GM23338 (cell line): ENCODE measurements at regions not wholly inside any gene's neighbourhood (a gene's known extent, or its start where the extent isn't known, plus 50 kb on each side); places are given as distances from the start of the nearest gene placed in this dataset.

Experiments used
- ATAC-seq: fragments of 200-7000 bp; cut with Tn5 transposase; 3 replicates; pipeline ENCODE4 v1.9.1; 2020
- DNase-seq: peaks from one replicate; pipeline ENCODE4 v3.0.0-alpha.2; 2015; ENCODE audit warnings: low spot score
- H2AFZ ChIP-seq: fragments of 200-600 bp; sonication (generic); 2 replicates; pipeline ENCODE4 v1.8.0; 2016; ENCODE audit warnings: antibody characterized with exemption, mild to moderate bottlenecking, moderate library complexity
- H3F3A ChIP-seq: fragments of 200-600 bp; sonication (generic); replicated peaks from 2 replicates; pipeline ENCODE4 v1.8.0; 2017; ENCODE audit warnings: antibody characterized with exemption, mixed run types, low read depth
- H3K27ac ChIP-seq: fragments of 200-600 bp; sonication (generic); 2 replicates; pipeline ENCODE4 v1.6.1; 2016; ENCODE audit warnings: low read depth
- H3K27me3 ChIP-seq: fragments of 200-600 bp; sonication (generic); 2 replicates; pipeline ENCODE4 v1.8.0; 2016; ENCODE audit warnings: mild to moderate bottlenecking, mixed run types, moderate library complexity; ENCODE audit not compliant: insufficient read depth
- H3K36me3 ChIP-seq: fragments of 200-600 bp; sonication (generic); 2 replicates; pipeline ENCODE4 v1.8.0; 2016; ENCODE audit warnings: mild to moderate bottlenecking; ENCODE audit not compliant: insufficient read depth
- H3K4me1 ChIP-seq: fragments of 200-600 bp; sonication (generic); 2 replicates; pipeline ENCODE4 v1.8.0; 2016; ENCODE audit warnings: mild to moderate bottlenecking, moderate library complexity; ENCODE audit not compliant: insufficient read depth
- H3K4me2 ChIP-seq: fragments of 200-600 bp; sonication (generic); 2 replicates; pipeline ENCODE4 v1.7.1; 2017; ENCODE audit warnings: mixed run types
- H3K4me3 ChIP-seq: fragments of 200-600 bp; sonication (generic); 2 replicates; pipeline ENCODE4 v1.6.1; 2016; ENCODE audit warnings: mixed run types
- H3K79me2 ChIP-seq: fragments of 200-600 bp; sonication (generic); replicated peaks from 2 replicates; pipeline ENCODE4 v1.8.0; 2017; ENCODE audit warnings: mild to moderate bottlenecking; ENCODE audit not compliant: insufficient read depth
- H3K9me2 ChIP-seq: fragments of 200-600 bp; sonication (generic); 2 replicates; pipeline ENCODE4 v1.8.0; 2017; ENCODE audit not compliant: insufficient read depth
- H4K20me1 ChIP-seq: fragments of 200-600 bp; sonication (generic); replicated peaks from 2 replicates; pipeline ENCODE4 v1.8.0; 2017; ENCODE audit warnings: mild to moderate bottlenecking; ENCODE audit not compliant: insufficient read depth
- H3K27ac Mint-ChIP-seq: 2 replicates; pipeline ENCODE4 v1.8.0; 2020; ENCODE audit warnings: inconsistent platforms, mild to moderate bottlenecking, moderate library complexity, mixed read lengths
- H3K27me3 Mint-ChIP-seq: 3 replicates; pipeline ENCODE4 v1.8.0; 2022; ENCODE audit warnings: low read depth, mild to moderate bottlenecking, moderate library complexity, mixed read lengths, inconsistent platforms; ENCODE audit not compliant: insufficient read depth, poor library complexity
- H3K36me3 Mint-ChIP-seq: 3 replicates; pipeline ENCODE4 v1.8.0; 2021; ENCODE audit warnings: low read depth, mild to moderate bottlenecking, inconsistent platforms, moderate library complexity, mixed read lengths
- H3K4me1 Mint-ChIP-seq: 3 replicates; pipeline ENCODE4 v1.8.0; 2020; ENCODE audit warnings: mild to moderate bottlenecking, inconsistent platforms, mixed read lengths
- H3K4me3 Mint-ChIP-seq: 3 replicates; pipeline ENCODE4 v1.8.0; 2021; ENCODE audit warnings: moderate library complexity, mild to moderate bottlenecking, inconsistent platforms, mixed read lengths
- H3K9me3 Mint-ChIP-seq: 3 replicates; pipeline ENCODE4 v1.8.0; 2020; ENCODE audit warnings: moderate library complexity, mild to moderate bottlenecking, inconsistent platforms, mixed read lengths
- CREB1 ChIP-seq: fragments of 250-450 bp; sonication (Bioruptor Pico); IDR thresholded peaks from 2 replicates; pipeline ENCODE4 v1.5.0; 2020; ENCODE audit warnings: low read depth, mild to moderate bottlenecking, moderate library complexity
- EZH2 ChIP-seq: fragments of 200-600 bp; sonication (generic); IDR thresholded peaks from one replicate; pipeline ENCODE4 v1.8.0; 2017; ENCODE audit warnings: antibody characterized with exemption, mild to moderate bottlenecking, low read depth; ENCODE audit not compliant: unreplicated experiment
- EZH2phosphoT487 ChIP-seq: fragments of 200-600 bp; sonication (generic); IDR thresholded peaks from one replicate; pipeline ENCODE4 v1.8.1; 2018; ENCODE audit warnings: antibody characterized with exemption; ENCODE audit not compliant: unreplicated experiment
- JUNB ChIP-seq: IDR thresholded peaks from one replicate; pipeline ENCODE4 v1.6.1; 2016; ENCODE audit warnings: antibody characterized with exemption; ENCODE audit not compliant: unreplicated experiment
- NANOG ChIP-seq: IDR thresholded peaks from 2 replicates; pipeline ENCODE4 v1.6.1; 2016; ENCODE audit warnings: antibody characterized with exemption, borderline replicate concordance
- POLR2AphosphoS5 ChIP-seq: IDR thresholded peaks from 2 replicates; pipeline ENCODE4 v1.6.1; 2016; ENCODE audit warnings: antibody characterized with exemption, low read depth
- STAT1 ChIP-seq: IDR thresholded peaks from one replicate; pipeline ENCODE4 v1.6.1; 2016; ENCODE audit warnings: antibody characterized with exemption; ENCODE audit not compliant: unreplicated experiment
- ZNF114 ChIP-seq: fragments of 250-450 bp; sonication (Bioruptor Pico); IDR thresholded peaks from 2 replicates; pipeline ENCODE4 v1.5.0; 2020; ENCODE audit warnings: mild to moderate bottlenecking, moderate library complexity
- ZNF331 ChIP-seq: fragments of 250-450 bp; sonication (Bioruptor Pico); IDR thresholded peaks from 2 replicates; pipeline ENCODE4 v1.5.0; 2020; ENCODE audit warnings: low read depth, mild to moderate bottlenecking, moderate library complexity
- TF ChIP-seq, protein P1 (sequence below): IDR thresholded peaks from 2 replicates; pipeline ENCODE4 v1.6.1; 2016; ENCODE audit warnings: antibody characterized with exemption
- TF ChIP-seq, protein P2 (sequence below), 2 experiments: fragments of 200-600 bp in 1 of 2; sonication (generic) in 1 of 2; conservative IDR thresholded peaks; 2 replicates each; pipeline versions ENCODE4 v1.5.1 to v1.6.1; 2016 to 2017; ENCODE audit warnings: antibody characterized with exemption in 2 of 2, low read depth in 2 of 2, mild to moderate bottlenecking in 2 of 2, moderate library complexity in 1 of 2
- TF ChIP-seq, protein P3 (sequence below): fragments of 250-450 bp; sonication (Bioruptor Pico); IDR thresholded peaks from 2 replicates; pipeline ENCODE4 v1.5.0; 2020; ENCODE audit warnings: mild to moderate bottlenecking, moderate library complexity
- TF ChIP-seq, protein P4 (sequence below): IDR thresholded peaks from one replicate; pipeline ENCODE4 v1.6.1; 2018; ENCODE audit warnings: antibody characterized with exemption; ENCODE audit not compliant: unreplicated experiment

DNA sequence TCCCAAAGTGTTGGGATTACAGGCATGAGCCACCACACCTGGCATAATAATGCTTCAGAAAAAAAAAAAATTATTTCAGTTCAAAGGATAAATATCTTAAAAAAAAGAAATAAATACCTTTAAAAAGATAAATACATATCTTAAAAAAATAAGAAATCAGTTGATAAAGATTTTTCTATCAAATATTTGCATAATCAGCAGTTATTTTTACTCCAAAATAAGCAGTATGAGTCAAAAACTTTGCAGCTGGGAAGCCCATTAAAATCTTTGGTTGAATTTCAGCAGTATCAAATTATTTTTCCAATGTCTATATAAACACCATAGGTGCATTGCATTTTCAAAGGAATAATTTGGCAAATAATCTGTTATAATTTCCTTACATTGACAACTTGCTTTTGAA lies 202.5 kb downstream of the KBTBD8 start:
- Histone ChIP-seq H3K4me3 (no peak overlapping the region), H3K36me3 (no peaks in the 10 kb centered on the region)

More for the DNA sequence above, 202.5 kb downstream of the KBTBD8 start:
- H3K4me1 Mint-ChIP-seq, result no peaks in the 10 kb centered on the region; the same call in 2 of the 3 replicates
- H3K27me3 Mint-ChIP-seq, result peaks cover 3% of the 10 kb centered on the region
- Histone ChIP-seq H4K20me1 (no peaks in the 10 kb centered on the region), H3K79me2 (no peaks in the 10 kb centered on the region), H3K9me2 (no peaks in the 10 kb centered on the region), H3F3A (no peaks in the 10 kb centered on the region), H3K4me2 (no peak overlapping the region), H3K4me1 (no peaks in the 10 kb centered on the region), H2AFZ (no peak overlapping the region), H3K27ac (no peak overlapping the region), H3K27me3 (no peaks in the 10 kb centered on the region)
- DNase-seq, result no peak
- no peaks in the 10 kb centered on the region for H3K36me3 Mint-ChIP-seq
- TF ChIP-seq NANOG (no peak), EZH2phosphoT487 (no peak), ZNF331 (CRISPR knock-in tag) (no peak), JUNB (no peak), STAT1 (no peak), POLR2AphosphoS5 (no peak), ZNF114 (CRISPR knock-in tag) (no peak), EZH2 (no peak), CREB1 (no peak)
- TF ChIP-seq, protein P1, sequence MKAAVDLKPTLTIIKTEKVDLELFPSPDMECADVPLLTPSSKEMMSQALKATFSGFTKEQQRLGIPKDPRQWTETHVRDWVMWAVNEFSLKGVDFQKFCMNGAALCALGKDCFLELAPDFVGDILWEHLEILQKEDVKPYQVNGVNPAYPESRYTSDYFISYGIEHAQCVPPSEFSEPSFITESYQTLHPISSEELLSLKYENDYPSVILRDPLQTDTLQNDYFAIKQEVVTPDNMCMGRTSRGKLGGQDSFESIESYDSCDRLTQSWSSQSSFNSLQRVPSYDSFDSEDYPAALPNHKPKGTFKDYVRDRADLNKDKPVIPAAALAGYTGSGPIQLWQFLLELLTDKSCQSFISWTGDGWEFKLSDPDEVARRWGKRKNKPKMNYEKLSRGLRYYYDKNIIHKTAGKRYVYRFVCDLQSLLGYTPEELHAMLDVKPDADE, result no peak
- TF ChIP-seq, protein P2, sequence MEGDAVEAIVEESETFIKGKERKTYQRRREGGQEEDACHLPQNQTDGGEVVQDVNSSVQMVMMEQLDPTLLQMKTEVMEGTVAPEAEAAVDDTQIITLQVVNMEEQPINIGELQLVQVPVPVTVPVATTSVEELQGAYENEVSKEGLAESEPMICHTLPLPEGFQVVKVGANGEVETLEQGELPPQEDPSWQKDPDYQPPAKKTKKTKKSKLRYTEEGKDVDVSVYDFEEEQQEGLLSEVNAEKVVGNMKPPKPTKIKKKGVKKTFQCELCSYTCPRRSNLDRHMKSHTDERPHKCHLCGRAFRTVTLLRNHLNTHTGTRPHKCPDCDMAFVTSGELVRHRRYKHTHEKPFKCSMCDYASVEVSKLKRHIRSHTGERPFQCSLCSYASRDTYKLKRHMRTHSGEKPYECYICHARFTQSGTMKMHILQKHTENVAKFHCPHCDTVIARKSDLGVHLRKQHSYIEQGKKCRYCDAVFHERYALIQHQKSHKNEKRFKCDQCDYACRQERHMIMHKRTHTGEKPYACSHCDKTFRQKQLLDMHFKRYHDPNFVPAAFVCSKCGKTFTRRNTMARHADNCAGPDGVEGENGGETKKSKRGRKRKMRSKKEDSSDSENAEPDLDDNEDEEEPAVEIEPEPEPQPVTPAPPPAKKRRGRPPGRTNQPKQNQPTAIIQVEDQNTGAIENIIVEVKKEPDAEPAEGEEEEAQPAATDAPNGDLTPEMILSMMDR (conservative IDR thresholded peaks at IDR 0.05; ENCODE audit: low read depth in 2 of 2), result no peak
- TF ChIP-seq, protein P3, sequence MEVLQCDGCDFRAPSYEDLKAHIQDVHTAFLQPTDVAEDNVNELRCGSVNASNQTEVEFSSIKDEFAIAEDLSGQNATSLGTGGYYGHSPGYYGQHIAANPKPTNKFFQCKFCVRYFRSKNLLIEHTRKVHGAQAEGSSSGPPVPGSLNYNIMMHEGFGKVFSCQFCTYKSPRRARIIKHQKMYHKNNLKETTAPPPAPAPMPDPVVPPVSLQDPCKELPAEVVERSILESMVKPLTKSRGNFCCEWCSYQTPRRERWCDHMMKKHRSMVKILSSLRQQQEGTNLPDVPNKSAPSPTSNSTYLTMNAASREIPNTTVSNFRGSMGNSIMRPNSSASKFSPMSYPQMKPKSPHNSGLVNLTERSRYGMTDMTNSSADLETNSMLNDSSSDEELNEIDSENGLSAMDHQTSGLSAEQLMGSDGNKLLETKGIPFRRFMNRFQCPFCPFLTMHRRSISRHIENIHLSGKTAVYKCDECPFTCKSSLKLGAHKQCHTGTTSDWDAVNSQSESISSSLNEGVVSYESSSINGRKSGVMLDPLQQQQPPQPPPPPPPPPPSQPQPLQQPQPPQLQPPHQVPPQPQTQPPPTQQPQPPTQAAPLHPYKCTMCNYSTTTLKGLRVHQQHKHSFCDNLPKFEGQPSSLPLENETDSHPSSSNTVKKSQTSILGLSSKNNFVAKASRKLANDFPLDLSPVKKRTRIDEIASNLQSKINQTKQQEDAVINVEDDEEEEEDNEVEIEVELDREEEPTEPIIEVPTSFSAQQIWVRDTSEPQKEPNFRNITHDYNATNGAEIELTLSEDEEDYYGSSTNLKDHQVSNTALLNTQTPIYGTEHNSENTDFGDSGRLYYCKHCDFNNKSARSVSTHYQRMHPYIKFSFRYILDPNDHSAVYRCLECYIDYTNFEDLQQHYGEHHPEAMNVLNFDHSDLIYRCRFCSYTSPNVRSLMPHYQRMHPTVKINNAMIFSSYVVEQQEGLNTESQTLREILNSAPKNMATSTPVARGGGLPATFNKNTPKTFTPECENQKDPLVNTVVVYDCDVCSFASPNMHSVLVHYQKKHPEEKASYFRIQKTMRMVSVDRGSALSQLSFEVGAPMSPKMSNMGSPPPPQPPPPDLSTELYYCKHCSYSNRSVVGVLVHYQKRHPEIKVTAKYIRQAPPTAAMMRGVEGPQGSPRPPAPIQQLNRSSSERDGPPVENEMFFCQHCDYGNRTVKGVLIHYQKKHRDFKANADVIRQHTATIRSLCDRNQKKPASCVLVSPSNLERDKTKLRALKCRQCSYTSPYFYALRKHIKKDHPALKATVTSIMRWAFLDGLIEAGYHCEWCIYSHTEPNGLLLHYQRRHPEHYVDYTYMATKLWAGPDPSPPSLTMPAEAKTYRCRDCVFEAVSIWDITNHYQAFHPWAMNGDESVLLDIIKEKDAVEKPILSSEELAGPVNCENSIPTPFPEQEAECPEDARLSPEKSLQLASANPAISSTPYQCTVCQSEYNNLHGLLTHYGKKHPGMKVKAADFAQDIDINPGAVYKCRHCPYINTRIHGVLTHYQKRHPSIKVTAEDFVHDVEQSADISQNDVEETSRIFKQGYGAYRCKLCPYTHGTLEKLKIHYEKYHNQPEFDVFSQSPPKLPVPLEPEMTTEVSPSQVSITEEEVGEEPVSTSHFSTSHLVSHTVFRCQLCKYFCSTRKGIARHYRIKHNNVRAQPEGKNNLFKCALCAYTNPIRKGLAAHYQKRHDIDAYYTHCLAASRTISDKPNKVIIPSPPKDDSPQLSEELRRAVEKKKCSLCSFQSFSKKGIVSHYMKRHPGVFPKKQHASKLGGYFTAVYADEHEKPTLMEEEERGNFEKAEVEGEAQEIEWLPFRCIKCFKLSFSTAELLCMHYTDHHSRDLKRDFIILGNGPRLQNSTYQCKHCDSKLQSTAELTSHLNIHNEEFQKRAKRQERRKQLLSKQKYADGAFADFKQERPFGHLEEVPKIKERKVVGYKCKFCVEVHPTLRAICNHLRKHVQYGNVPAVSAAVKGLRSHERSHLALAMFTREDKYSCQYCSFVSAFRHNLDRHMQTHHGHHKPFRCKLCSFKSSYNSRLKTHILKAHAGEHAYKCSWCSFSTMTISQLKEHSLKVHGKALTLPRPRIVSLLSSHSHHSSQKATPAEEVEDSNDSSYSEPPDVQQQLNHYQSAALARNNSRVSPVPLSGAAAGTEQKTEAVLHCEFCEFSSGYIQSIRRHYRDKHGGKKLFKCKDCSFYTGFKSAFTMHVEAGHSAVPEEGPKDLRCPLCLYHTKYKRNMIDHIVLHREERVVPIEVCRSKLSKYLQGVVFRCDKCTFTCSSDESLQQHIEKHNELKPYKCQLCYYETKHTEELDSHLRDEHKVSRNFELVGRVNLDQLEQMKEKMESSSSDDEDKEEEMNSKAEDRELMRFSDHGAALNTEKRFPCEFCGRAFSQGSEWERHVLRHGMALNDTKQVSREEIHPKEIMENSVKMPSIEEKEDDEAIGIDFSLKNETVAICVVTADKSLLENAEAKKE (CRISPR knock-in tag), result no peak
- TF ChIP-seq, protein P4, sequence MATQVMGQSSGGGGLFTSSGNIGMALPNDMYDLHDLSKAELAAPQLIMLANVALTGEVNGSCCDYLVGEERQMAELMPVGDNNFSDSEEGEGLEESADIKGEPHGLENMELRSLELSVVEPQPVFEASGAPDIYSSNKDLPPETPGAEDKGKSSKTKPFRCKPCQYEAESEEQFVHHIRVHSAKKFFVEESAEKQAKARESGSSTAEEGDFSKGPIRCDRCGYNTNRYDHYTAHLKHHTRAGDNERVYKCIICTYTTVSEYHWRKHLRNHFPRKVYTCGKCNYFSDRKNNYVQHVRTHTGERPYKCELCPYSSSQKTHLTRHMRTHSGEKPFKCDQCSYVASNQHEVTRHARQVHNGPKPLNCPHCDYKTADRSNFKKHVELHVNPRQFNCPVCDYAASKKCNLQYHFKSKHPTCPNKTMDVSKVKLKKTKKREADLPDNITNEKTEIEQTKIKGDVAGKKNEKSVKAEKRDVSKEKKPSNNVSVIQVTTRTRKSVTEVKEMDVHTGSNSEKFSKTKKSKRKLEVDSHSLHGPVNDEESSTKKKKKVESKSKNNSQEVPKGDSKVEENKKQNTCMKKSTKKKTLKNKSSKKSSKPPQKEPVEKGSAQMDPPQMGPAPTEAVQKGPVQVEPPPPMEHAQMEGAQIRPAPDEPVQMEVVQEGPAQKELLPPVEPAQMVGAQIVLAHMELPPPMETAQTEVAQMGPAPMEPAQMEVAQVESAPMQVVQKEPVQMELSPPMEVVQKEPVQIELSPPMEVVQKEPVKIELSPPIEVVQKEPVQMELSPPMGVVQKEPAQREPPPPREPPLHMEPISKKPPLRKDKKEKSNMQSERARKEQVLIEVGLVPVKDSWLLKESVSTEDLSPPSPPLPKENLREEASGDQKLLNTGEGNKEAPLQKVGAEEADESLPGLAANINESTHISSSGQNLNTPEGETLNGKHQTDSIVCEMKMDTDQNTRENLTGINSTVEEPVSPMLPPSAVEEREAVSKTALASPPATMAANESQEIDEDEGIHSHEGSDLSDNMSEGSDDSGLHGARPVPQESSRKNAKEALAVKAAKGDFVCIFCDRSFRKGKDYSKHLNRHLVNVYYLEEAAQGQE, result no peak
- no peak overlapping the region for H3K27ac Mint-ChIP-seq
- H3K9me3 Mint-ChIP-seq, result no peaks in the 10 kb centered on the region
- H3K4me3 Mint-ChIP-seq, result no peak overlapping the region
- ATAC-seq, result no peak
